Breast epithelium (tissue), 3 donors: ENCODE measurements at regions not wholly inside any gene's neighbourhood (a gene's known extent, or its start where the extent isn't known, plus 50 kb on each side); places are given as distances from the start of the nearest gene placed in this dataset.

ENCODE experiments used
- POLR2A ChIP-seq: fragments of 450-650 bp; IDR thresholded peaks from one replicate; pipeline ENCODE4 v1.6.1; 2016; ENCODE audit warnings: antibody characterized with exemption, mild to moderate bottlenecking, moderate library complexity
- POLR2AphosphoS5 ChIP-seq, 3 donors: sonication (generic); formaldehyde crosslinking; IDR thresholded peaks; one replicate each; pipeline ENCODE4 v1.6.1; 2017; ENCODE audit warnings: antibody characterized with exemption in 3 of 3
- TF ChIP-seq, protein P1 (sequence below), 3 donors: fragments of 450-650 bp; IDR thresholded peaks; one replicate each; pipeline ENCODE4 v1.5.1; 2016 to 2017; ENCODE audit warnings: antibody characterized with exemption in 3 of 3, mild to moderate bottlenecking in 3 of 3, moderate library complexity in 3 of 3

DNA sequence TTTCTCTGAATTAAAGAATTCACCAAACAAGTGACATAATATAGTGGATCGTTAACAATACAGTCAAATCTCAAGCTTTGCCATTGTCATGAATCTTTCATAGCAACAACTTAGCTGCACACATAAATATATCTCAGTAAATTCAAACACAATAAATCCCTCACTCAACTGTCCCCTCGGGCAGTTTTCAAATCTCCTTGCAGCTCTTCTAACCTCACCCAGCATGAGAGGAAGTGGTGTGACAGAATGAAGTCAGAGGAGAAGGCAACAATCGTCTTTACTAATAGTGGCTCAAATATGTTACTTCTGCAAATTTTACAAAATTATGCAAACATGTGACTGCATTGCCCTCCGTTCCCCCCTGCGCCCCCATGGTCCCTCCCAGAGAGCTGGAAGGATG, 148.2 kb downstream of the RAP2A start:
- TF ChIP-seq, protein P1, sequence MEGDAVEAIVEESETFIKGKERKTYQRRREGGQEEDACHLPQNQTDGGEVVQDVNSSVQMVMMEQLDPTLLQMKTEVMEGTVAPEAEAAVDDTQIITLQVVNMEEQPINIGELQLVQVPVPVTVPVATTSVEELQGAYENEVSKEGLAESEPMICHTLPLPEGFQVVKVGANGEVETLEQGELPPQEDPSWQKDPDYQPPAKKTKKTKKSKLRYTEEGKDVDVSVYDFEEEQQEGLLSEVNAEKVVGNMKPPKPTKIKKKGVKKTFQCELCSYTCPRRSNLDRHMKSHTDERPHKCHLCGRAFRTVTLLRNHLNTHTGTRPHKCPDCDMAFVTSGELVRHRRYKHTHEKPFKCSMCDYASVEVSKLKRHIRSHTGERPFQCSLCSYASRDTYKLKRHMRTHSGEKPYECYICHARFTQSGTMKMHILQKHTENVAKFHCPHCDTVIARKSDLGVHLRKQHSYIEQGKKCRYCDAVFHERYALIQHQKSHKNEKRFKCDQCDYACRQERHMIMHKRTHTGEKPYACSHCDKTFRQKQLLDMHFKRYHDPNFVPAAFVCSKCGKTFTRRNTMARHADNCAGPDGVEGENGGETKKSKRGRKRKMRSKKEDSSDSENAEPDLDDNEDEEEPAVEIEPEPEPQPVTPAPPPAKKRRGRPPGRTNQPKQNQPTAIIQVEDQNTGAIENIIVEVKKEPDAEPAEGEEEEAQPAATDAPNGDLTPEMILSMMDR (IDR thresholded peaks at IDR 0.05) = no peak
- TF ChIP-seq POLR2A (no peak), POLR2AphosphoS5 (IDR thresholded peaks at IDR 0.05) (no peak)
